Bronchial epithelial cell (primary cell): ENCODE measurements at regions not wholly inside any gene's neighbourhood (a gene's known extent, or its start where the extent isn't known, plus 50 kb on each side); places are given as distances from the start of the nearest gene placed in this dataset.

Experiments
- DNase-seq: peaks from one replicate; pipeline ENCODE4 v3.0.0-alpha.2; 2010; ENCODE audit warnings: low read depth
- FAIRE-seq: peaks from 2 replicates; lab custom pipeline; 2011; peaks lifted over from hg19 to GRCh38; lab: Jason Lieb, UNC
- H3K27me3 ChIP-seq: 2 replicates; pipeline ENCODE4 v1.5.1; 2011; ENCODE audit warnings: low read length; ENCODE audit not compliant: control insufficient read depth, insufficient read depth
- H3K36me3 ChIP-seq: 2 replicates; pipeline ENCODE4 v1.5.1; 2011; ENCODE audit warnings: low read length; ENCODE audit not compliant: control insufficient read depth, insufficient read depth
- H3K4me3 ChIP-seq: 2 replicates; pipeline ENCODE4 v1.5.1; 2011; ENCODE audit warnings: mild to moderate bottlenecking, low read depth, low read length, control low read depth
- TF ChIP-seq, protein P1 (sequence below): IDR thresholded peaks from 2 replicates; pipeline ENCODE4 v1.5.1; 2011; ENCODE audit warnings: mild to moderate bottlenecking, moderate library complexity, low read length, control low read depth, inconsistent platforms; ENCODE audit not compliant: insufficient read depth, severe bottlenecking

DNA sequence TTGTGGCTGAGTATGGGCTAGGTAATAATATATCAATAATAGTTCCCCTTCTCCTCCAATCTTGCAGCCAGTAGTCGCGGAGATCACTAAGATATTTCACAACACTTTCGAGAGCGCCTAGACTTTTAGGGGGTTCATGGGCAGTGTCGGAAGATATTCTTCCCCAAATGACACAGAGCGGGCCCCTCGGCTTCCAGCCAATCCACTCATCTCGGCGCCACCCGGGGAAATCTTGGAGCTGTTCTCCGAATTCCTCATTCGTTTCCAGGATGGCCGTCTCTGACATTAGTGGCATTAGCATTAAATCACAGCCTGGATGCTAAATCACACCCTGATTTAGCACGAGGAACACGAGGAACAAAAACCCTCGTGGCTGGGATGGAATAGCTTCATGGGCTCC, 437.7 kb downstream of the ZNF516 start:
- H3K4me3 ChIP-seq: no peak overlapping the region
- H3K36me3 ChIP-seq: no peaks in the 10 kb centered on the region
- FAIRE-seq (no peak), DNase-seq (no peak)
- H3K27me3 ChIP-seq: no peaks in the 10 kb centered on the region
- TF ChIP-seq, protein P1, sequence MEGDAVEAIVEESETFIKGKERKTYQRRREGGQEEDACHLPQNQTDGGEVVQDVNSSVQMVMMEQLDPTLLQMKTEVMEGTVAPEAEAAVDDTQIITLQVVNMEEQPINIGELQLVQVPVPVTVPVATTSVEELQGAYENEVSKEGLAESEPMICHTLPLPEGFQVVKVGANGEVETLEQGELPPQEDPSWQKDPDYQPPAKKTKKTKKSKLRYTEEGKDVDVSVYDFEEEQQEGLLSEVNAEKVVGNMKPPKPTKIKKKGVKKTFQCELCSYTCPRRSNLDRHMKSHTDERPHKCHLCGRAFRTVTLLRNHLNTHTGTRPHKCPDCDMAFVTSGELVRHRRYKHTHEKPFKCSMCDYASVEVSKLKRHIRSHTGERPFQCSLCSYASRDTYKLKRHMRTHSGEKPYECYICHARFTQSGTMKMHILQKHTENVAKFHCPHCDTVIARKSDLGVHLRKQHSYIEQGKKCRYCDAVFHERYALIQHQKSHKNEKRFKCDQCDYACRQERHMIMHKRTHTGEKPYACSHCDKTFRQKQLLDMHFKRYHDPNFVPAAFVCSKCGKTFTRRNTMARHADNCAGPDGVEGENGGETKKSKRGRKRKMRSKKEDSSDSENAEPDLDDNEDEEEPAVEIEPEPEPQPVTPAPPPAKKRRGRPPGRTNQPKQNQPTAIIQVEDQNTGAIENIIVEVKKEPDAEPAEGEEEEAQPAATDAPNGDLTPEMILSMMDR: no peak

DNA sequence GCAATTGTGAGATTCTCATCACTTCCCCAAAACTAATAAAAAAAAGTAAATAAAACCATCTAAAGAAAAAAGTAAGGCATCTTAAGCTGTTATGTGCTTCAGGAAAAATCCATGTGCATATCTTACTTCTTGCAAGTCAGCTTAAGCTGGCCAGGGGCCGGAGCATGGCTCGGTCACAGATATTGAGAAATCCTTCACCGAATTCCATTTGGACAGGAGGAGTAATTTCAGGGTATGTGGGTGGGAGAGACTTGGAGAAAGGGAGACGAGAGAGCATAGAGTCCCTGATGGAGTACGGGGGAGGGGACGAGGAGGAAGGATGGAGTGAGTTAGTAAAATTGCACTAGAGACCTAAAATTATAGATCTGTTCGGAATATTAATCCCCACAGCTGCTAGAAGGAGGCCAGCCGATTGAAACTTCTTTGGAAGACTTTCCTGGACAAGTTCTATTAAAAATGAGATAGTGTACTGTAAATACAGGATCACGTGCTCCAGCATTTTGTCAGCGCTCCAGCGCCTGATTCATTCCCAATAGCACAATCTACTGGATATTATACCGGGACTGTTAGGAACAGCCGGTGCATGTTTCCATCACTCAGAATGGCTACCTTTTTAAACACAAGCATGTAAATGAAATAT, 438.5 kb downstream of the ZNF516 start:
- H3K4me3 ChIP-seq: no peak overlapping the region
- DNase-seq: no peak
- H3K27me3 ChIP-seq: no peaks in the 10 kb centered on the region
- TF ChIP-seq, protein P1: no peak
- FAIRE-seq: no peak
- no peaks in the 10 kb centered on the region for H3K36me3 ChIP-seq

DNA sequence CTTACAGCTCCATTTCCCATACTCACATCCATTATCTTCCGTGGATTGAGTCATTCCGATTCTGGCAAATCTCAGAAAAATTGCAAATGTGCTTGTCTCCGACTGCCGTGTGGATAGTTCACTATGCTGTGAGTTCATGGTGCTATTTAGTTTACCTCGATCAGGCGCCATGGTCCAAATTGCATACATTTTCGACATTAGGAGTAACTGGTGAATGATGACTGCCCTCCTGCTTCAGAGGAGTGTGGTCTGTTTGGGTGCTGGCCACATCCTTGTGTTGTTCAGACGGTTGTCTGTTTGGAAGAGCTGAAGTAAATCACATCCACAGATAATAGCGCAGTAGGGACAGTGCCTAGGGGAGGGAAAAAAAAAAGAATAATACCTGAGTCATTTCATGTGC, 439.5 kb downstream of the ZNF516 start:
- peak; percentile 81 for FAIRE-seq
- no peak for DNase-seq
- H3K36me3 ChIP-seq: no peaks in the 10 kb centered on the region
- H3K27me3 ChIP-seq: no peaks in the 10 kb centered on the region
- TF ChIP-seq, protein P1: no peak
- H3K4me3 ChIP-seq: no peak overlapping the region

DNA sequence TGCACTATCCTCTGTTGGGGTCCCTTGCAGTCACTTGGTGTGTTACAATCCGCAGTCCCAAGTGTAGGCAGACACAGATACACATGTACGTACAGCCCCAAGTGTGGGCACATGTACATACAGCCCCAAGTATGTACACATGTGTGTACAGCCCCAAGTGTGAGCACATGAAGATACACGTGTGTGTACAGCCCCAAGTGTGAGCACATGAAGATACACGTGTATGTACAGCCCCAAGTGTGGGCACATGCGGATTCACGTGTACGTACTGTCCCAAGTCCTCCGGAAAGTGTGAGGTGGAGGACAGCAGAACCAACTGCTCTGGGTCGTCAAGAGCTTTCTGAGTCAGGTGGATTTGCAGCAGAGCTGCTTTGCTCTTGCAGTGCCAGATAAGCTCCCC, 440.0 kb downstream of the ZNF516 start:
- FAIRE-seq (no peak), DNase-seq (no peak)
- TF ChIP-seq, protein P1: no peak
- H3K4me3 ChIP-seq: no peak overlapping the region
- H3K27me3 ChIP-seq: no peaks in the 10 kb centered on the region
- no peaks in the 10 kb centered on the region for H3K36me3 ChIP-seq

DNA sequence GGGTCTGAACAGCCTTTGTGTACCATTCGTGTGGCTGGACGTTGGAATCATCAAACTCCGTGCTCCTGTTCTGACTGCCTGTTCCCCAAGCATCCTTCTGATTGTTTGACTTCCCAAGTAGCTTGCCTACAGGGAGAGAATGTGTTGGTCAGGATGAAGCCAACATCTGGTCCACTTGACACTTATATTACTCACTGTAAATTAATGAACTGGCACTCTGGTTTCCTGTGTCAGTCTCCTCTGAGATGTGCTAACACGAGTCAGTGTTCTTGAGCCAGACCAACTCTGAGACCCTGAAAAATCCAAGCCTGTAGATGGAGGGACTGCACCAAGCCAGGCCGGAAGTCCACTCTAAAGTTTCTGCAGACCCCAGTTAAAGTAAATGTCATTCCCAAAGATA, 440.9 kb downstream of the ZNF516 start:
- no peak for DNase-seq
- H3K4me3 ChIP-seq: no peak overlapping the region
- FAIRE-seq: no peak
- H3K27me3 ChIP-seq: no peaks in the 10 kb centered on the region
- no peaks in the 10 kb centered on the region for H3K36me3 ChIP-seq
- TF ChIP-seq, protein P1: no peak

DNA sequence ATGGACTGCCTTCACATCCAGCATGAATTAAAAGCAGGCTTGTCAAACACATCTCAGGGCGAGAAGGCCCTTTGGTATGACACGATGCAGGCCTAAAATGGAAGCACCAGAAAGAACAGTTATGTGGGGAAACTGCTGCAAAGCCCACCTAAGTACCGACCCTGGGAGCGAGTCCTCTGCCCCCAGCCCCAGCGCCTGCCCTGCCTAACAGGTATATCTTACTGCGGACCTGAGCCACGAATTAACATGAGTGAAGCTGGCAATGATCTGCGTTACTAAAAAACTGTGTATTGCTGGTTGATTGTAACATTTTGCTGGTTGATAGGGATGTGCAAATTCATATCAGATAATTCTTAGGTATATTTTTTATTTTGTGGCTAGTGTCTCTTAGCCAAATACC, 441.5 kb downstream of the ZNF516 start:
- FAIRE-seq: no peak
- Histone ChIP-seq H3K36me3 (no peaks in the 10 kb centered on the region), H3K27me3 (no peaks in the 10 kb centered on the region), H3K4me3 (no peak overlapping the region)
- TF ChIP-seq, protein P1: no peak
- no peak for DNase-seq
